ENCODE measurements at regions not wholly inside any gene's neighbourhood (a gene's known extent, or its start where the extent isn't known, plus 50 kb on each side); places are given as distances from the start of the nearest gene placed in this dataset.

DNA sequence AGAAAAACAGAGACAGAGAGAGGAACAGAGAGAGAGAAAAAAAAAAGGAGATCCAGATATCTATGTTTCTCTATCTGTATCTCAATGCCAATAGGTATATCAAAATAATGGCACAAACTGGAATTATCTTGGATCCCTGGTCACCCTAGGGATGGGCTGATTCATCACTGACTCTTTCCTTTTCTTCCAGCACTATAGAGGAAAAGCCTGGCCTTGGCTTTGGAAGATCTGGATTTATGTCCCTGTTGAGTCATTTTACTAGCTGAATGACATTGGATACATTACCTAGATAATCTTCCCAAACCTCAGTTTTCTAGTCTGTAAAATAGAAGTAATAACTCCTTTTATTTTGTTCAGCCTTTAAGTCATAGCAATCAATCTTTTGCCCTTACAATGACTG, 152.8 kb upstream of the GDF10 start:
- intact Hi-C loops (cut with DNase I), result no loop called here
- TF ChIP-seq CTCF (IDR thresholded peaks at IDR 0.05), result no peak
- Histone ChIP-seq H3K4me3 (no peak overlapping the region), H3K4me1 (no peaks in the 10 kb centered on the region), H3K9ac (ENCODE audit: low read depth in 2 of 2, low read length in 2 of 2) (no peak overlapping the region), H3K27me3 (no peaks in the 10 kb centered on the region), H3K9me3 (no peaks in the 10 kb centered on the region), H3K27ac (no peak overlapping the region), H3K36me3 (no peaks in the 10 kb centered on the region)
- DNase-seq, result no peak

- TF ChIP-seq CTCF (IDR thresholded peaks at IDR 0.05), result no peak
- H3K4me3 ChIP-seq, result no peak overlapping the region
- intact Hi-C loops (cut with DNase I), result no loop called here
- no peaks in the 10 kb centered on the region for H3K9me3 ChIP-seq
- no peaks in the 10 kb centered on the region for H3K36me3 ChIP-seq
- no peaks in the 10 kb centered on the region for H3K4me1 ChIP-seq
- H3K27ac ChIP-seq, result no peak overlapping the region
- no peak overlapping the region for H3K9ac ChIP-seq (ENCODE audit: low read depth in 2 of 2, low read length in 2 of 2)
- H3K27me3 ChIP-seq, result no peaks in the 10 kb centered on the region
- no peak for DNase-seq
These were observed 149.4 kb upstream of the GDF10 start for GRCh38 chr10:47150581-47150980.

GRCh38 chr10:47151920-47152319, 148.1 kb upstream of the GDF10 start:
- DNase-seq, result no peak
- Histone ChIP-seq H3K36me3 (no peaks in the 10 kb centered on the region), H3K27ac (no peak overlapping the region), H3K27me3 (no peaks in the 10 kb centered on the region), H3K4me1 (no peaks in the 10 kb centered on the region), H3K9me3 (no peaks in the 10 kb centered on the region), H3K4me3 (no peak overlapping the region), H3K9ac (ENCODE audit: low read depth in 2 of 2, low read length in 2 of 2) (no peak overlapping the region)
- intact Hi-C loops (cut with DNase I), result no loop called here
- TF ChIP-seq CTCF (IDR thresholded peaks at IDR 0.05), result no peak

- Histone ChIP-seq H3K27ac (no peak overlapping the region), H3K9ac (ENCODE audit: low read depth in 2 of 2, low read length in 2 of 2) (no peak overlapping the region), H3K27me3 (no peaks in the 10 kb centered on the region), H3K4me1 (no peaks in the 10 kb centered on the region), H3K9me3 (no peaks in the 10 kb centered on the region), H3K4me3 (no peak overlapping the region), H3K36me3 (no peaks in the 10 kb centered on the region)
- intact Hi-C loops (cut with DNase I), result no loop called here
- no peak for DNase-seq
- TF ChIP-seq CTCF (IDR thresholded peaks at IDR 0.05), result no peak
These were observed 147.1 kb upstream of the GDF10 start for GRCh38 chr10:47152861-47153349.

DNA sequence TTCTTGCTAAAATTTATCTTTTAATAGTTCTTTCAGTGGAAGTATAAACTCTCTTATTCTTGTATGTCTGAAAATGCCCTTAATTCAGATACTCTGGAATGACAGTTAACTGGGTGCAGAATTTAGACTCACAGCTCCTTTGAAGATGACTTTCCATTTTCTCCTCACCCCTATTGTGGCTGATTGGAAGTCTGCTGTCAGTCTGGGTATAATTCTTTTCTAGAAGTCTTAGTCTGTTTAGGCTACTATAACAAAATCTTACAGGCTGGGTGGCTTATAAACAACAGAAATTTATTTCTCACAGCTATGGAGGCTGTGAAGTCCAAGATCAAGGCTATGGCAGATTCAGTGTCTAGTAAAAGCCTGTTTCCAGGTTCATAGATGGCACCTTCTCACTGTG, 145.2 kb upstream of the GDF10 start:
- Histone ChIP-seq H3K27ac (no peak overlapping the region), H3K27me3 (no peaks in the 10 kb centered on the region), H3K4me1 (no peaks in the 10 kb centered on the region), H3K9ac (ENCODE audit: low read depth in 2 of 2, low read length in 2 of 2) (no peak overlapping the region), H3K9me3 (no peaks in the 10 kb centered on the region), H3K36me3 (no peaks in the 10 kb centered on the region), H3K4me3 (no peak overlapping the region)
- no peak for TF ChIP-seq CTCF (IDR thresholded peaks at IDR 0.05)
- intact Hi-C loops (cut with DNase I), result no loop called here
- no peak for DNase-seq

DNA sequence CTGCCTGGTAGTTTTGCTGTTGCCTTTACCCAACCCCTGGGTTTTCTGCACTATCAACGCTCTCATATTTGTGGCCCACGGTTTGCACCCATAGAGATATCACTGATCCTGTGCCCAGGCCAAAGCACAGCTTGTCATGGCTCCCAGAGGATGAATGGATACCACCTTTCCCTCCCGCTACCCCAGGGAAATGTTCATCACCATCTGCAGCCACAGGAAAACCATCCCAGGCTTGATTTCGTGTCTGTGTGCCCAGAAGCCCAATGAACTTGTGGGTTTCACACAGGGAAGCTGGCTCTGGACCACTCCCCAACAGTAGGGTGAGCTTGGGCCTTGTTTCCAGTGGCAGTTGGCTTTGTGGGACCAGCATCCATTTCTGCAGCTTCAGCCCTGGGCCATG, 143.1 kb upstream of the GDF10 start:
- Histone ChIP-seq H3K27me3 (no peaks in the 10 kb centered on the region), H3K9me3 (no peaks in the 10 kb centered on the region), H3K36me3 (no peaks in the 10 kb centered on the region), H3K4me3 (no peak overlapping the region), H3K4me1 (no peaks in the 10 kb centered on the region), H3K9ac (ENCODE audit: low read depth in 2 of 2, low read length in 2 of 2) (no peak overlapping the region), H3K27ac (no peak overlapping the region)
- no peak for DNase-seq
- TF ChIP-seq CTCF (IDR thresholded peaks at IDR 0.05), result no peak
- intact Hi-C loops (cut with DNase I), result no loop called here
